Small intestine (tissue), 7 donors: ENCODE measurements at regions not wholly inside any gene's neighbourhood (a gene's known extent, or its start where the extent isn't known, plus 50 kb on each side); places are given as distances from the start of the nearest gene placed in this dataset.

Experiments used
- DNase-seq, 2 donors: peaks; one replicate each; pipeline versions ENCODE4 v3.0.0 to v3.0.0-alpha.2; 2013
- FAIRE-seq: peaks from 2 replicates; lab custom pipeline; 2012; peaks lifted over from hg19 to GRCh38; lab: Jason Lieb, UNC
- H3K27ac ChIP-seq, 3 donors: one replicate each; pipeline ENCODE4 v1.5.1; 2013; ENCODE audit warnings: low read length in 2 of 3, mild to moderate bottlenecking in 2 of 3, control low read depth in 1 of 3, inconsistent platforms in 1 of 3, low read depth in 1 of 3, moderate library complexity in 1 of 3
- H3K27me3 ChIP-seq, 3 donors: one replicate each; pipeline ENCODE4 v1.6.1; 2013; ENCODE audit warnings: low read length in 3 of 3, inconsistent platforms in 1 of 3; ENCODE audit not compliant: control insufficient read depth in 3 of 3, insufficient read depth in 3 of 3
- H3K36me3 ChIP-seq, 3 donors: one replicate each; pipeline ENCODE4 v1.6.1; 2013; ENCODE audit warnings: low read length in 3 of 3, inconsistent platforms in 1 of 3, low read depth in 1 of 3, mild to moderate bottlenecking in 1 of 3, moderate library complexity in 1 of 3; ENCODE audit not compliant: control insufficient read depth in 3 of 3, insufficient read depth in 2 of 3
- H3K4me1 ChIP-seq, 3 donors: one replicate each; pipeline ENCODE4 v1.6.1; 2013; ENCODE audit warnings: low read length in 2 of 3, inconsistent platforms in 1 of 3, low read depth in 1 of 3, mild to moderate bottlenecking in 1 of 3, moderate library complexity in 1 of 3; ENCODE audit not compliant: control insufficient read depth in 3 of 3, insufficient read depth in 2 of 3
- H3K4me3 ChIP-seq, 3 donors: one replicate each; pipeline ENCODE4 v1.5.1; 2013; ENCODE audit warnings: low read length in 3 of 3, control low read depth in 1 of 3, inconsistent platforms in 1 of 3, low read depth in 1 of 3, mild to moderate bottlenecking in 1 of 3, moderate library complexity in 1 of 3
- H3K9me3 ChIP-seq, 2 donors: one replicate each; pipeline ENCODE4 v1.6.1; 2013; ENCODE audit warnings: low read depth in 1 of 2, low read length in 1 of 2; ENCODE audit not compliant: control insufficient read depth in 2 of 2, insufficient read depth in 1 of 2
- WGBS, 3 donors: extraction: QIAGEN DNeasy Blood & Tissue Kit; methylation state at CpG; one replicate each; pipeline ENCODE4 v1.1.7; 2013; 5-methylcytosine and 5-hydroxymethylcytosine counted together
- donor health status: healthy with polysubstance abuse.
- donor health status: control.
- donor health status: control.
- donor health status: Bipolar disorder and iron deficiency.
- donor health status: healthy.

DNA sequence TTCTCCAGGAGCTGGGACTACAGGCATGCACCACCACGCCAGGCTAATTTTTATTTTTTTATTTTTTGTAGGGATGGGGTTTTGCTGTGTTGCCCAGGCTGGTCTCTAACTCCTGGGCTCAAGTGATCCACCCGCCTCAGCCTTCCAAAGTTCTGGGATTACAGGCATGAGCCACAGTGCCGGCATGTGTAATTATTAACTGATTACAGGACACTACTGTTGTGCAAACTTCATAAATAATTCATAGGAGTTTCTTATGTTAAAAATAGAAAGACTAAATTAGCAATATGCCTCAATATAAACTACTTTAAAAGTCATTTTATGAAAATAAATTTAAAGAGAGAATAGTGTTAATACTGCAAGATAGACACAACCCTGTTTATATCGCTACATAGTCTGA, 221.9 kb downstream of the SNCA start:
- H3K36me3 ChIP-seq = no peaks in the 10 kb centered on the region
- FAIRE-seq (no peak), DNase-seq (peak in 1 of 2 donors; percentile 10)
- no peak overlapping the region for H3K4me3 ChIP-seq
- no peaks in the 10 kb centered on the region for H3K4me1 ChIP-seq
- no peaks in the 10 kb centered on the region for H3K9me3 ChIP-seq
- 49 to 72% (median 63%) methylated on average over 4 of the region's 4 CpGs for WGBS, 3 donors
- H3K27me3 ChIP-seq = no peaks in the 10 kb centered on the region
- H3K27ac ChIP-seq = no peak overlapping the region

DNA sequence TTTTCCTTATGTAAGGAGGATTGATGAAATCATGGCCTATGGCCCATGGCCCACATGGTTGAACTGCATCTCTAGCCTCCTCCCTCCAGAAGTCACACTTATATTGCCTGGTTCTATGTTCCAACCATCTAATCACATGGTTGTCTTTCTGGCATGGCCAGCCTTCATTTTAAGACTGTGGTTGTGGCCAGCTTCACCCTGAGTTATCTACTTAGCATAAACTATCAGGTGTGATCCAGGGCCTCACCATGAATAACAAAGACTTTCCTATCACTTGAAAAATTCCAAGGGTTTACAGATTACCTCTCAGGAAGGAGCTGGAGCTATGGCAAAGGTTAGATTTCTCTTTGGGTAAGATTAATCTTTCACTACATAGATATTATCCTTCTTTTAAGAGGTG, 222.8 kb downstream of the SNCA start:
- no peaks in the 10 kb centered on the region for H3K4me1 ChIP-seq
- no peaks in the 10 kb centered on the region for H3K36me3 ChIP-seq
- H3K27me3 ChIP-seq = no peaks in the 10 kb centered on the region
- FAIRE-seq = no peak
- no peak for DNase-seq
- H3K4me3 ChIP-seq = no peak overlapping the region
- no peaks in the 10 kb centered on the region for H3K9me3 ChIP-seq
- H3K27ac ChIP-seq = no peak overlapping the region

DNA sequence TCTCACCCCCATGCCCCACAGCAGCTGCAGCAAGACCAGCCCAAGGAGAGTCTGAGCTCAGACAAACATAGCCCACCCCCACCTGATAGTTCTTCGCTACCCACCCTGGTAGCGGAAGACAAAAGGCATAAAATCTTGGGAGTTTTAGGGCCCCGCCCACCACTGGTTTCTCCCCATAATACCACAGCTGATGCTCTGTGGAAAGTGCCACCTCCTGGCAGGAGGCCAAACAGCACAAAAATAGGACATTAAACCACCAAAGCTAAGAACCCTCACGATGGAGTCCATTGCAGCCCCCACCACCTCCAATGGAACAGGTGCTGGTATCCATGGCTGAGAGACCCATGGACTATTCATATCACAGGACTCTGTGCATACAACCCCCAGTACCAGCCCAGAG, 226.7 kb downstream of the SNCA start:
- DNase-seq (no peak), FAIRE-seq (no peak)
- Histone ChIP-seq H3K27me3 (no peaks in the 10 kb centered on the region), H3K4me3 (no peak overlapping the region), H3K27ac (no peak overlapping the region), H3K9me3 (no peaks in the 10 kb centered on the region), H3K36me3 (no peaks in the 10 kb centered on the region), H3K4me1 (no peaks in the 10 kb centered on the region)
- 84 to 91% (median 87%) methylated on average over 4 of the region's 4 CpGs for WGBS, 3 donors

DNA sequence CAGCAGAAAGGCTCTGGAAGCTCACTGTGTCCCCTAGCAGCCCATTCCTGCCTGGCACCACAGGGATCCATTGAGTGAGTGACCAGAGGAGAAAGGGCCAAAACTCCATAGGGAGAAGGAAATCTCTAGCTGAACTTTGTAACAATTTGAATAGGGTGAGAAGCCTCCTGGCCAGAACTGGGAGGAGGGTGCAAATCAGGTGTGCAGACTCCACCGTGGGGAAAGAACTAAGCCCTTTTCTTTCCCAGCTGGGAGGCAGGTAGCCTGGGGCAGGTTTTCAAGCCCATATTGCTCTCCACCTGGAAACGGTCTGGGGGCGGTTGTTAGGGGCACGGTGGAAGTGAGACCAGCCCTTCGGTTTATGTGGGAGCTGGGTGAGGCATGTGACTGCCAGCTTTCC, 227.2 kb downstream of the SNCA start:
- no peak overlapping the region for H3K4me3 ChIP-seq
- no peak overlapping the region for H3K27ac ChIP-seq
- no peaks in the 10 kb centered on the region for H3K27me3 ChIP-seq
- no peaks in the 10 kb centered on the region for H3K9me3 ChIP-seq
- H3K4me1 ChIP-seq = no peaks in the 10 kb centered on the region
- no peaks in the 10 kb centered on the region for H3K36me3 ChIP-seq
- WGBS, 3 donors = 68 to 79% (median 74%) methylated on average over 5 of the region's 5 CpGs
- FAIRE-seq (no peak), DNase-seq (no peak)

DNA sequence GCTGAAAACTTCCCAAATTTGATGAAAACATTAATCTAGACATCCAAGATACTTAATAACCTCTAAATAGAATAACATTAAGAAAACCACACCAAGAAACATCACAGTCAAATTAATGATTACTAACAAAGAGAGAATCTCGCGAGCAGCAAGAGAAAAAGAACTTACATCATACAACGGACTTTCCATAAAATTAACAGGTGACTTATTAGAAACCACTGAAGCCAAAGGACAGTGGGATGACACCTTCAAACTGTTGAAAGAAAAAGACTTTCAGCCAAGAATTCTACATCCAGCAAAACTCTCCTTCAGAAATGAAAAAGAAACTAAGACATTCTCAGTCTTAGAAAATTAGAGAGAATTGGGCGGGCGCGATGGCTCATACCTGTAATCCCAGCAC, 232.0 kb downstream of the SNCA start:
- Histone ChIP-seq H3K4me1 (no peaks in the 10 kb centered on the region), H3K4me3 (no peak overlapping the region), H3K9me3 (no peaks in the 10 kb centered on the region), H3K27ac (no peak overlapping the region), H3K27me3 (no peaks in the 10 kb centered on the region), H3K36me3 (no peaks in the 10 kb centered on the region)
- DNase-seq (no peak), FAIRE-seq (no peak)
- WGBS, 3 donors = 94 to 95% (median 95%) methylated on average over 6 of the region's 6 CpGs

DNA sequence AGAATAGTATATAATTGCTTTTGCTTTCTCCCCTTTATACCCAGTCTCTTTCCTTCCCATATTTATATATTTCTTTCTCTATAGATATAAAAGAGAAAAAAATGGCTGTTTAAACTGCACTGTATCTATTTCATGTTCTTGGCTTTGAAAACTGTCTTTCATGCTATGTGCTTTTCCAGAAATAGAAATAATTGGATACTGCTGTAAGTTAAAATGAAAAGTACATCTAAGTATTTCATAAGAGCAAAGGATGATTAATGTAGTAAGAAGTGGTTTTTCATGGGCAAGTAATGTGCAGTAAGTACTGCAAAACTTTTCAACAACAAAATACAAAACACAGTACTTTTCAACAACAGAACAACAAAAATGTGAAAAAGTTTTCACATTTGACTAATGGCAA, 237.9 kb downstream of the SNCA start:
- DNase-seq = no peak
- H3K27me3 ChIP-seq = no peaks in the 10 kb centered on the region
- no peak overlapping the region for H3K27ac ChIP-seq
- FAIRE-seq = no peak
- H3K9me3 ChIP-seq = no peaks in the 10 kb centered on the region
- no peaks in the 10 kb centered on the region for H3K36me3 ChIP-seq
- H3K4me1 ChIP-seq = no peaks in the 10 kb centered on the region
- H3K4me3 ChIP-seq = no peak overlapping the region

DNA sequence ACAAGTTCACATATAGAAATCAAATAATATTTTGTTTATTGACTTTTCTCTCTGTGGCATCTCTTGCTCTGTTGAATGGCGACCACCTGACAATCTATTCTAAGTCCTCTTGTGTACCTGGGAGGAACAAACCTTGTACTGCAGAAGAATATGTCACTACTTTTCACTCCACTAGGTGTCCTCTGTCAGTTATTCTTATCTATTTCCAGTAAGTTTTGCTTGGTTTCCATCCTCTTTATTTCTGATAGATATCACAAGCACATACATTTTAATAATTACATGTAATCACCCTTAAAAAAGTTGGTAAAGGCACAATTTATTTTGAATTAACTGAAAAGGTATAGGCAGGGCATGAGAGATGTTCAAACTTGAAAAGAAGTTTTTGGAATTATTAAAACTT, 238.4 kb downstream of the SNCA start:
- DNase-seq = peak; percentile 15 to 17
- WGBS, 3 donors = 78 to 85% (median 80%) methylated on average over 1 of the region's 1 CpG
- Histone ChIP-seq H3K9me3 (no peaks in the 10 kb centered on the region), H3K4me3 (no peak overlapping the region), H3K4me1 (no peaks in the 10 kb centered on the region), H3K36me3 (no peaks in the 10 kb centered on the region), H3K27me3 (no peaks in the 10 kb centered on the region), H3K27ac (no peak overlapping the region)
- no peak for FAIRE-seq

DNA sequence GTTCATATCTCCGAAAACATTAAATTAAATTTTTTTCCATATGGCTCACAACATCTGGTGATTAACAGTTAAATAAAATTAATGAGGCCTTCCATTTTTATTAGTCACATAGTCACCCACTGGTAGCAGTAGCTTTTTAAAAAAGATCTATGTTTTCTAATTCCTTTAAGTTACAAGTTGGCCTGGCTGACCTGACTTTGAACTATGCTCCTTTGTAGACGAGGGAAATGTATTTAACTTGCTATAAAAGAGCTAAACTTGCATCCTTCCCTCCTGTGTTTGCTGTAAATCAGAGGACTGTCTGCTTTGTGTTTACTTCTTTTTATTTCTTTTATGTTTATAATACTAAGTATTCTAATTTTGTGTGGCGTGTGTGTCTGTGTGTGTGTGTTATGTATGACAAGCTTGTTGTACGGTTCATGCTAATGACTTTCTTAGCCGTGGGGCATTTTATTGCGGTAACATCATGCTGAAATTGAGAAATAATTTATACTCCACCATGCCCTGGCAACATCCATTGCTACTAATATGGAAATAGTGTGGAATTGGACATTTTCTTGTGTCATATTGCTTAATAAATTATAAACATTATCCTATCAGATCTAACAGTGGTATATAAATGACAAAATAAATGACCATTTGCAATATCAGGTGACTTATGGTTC, 241.7 kb downstream of the SNCA start:
- FAIRE-seq (no peak), DNase-seq (no peak)
- Histone ChIP-seq H3K4me3 (no peak overlapping the region), H3K9me3 (no peaks in the 10 kb centered on the region), H3K27ac (no peak overlapping the region), H3K27me3 (no peaks in the 10 kb centered on the region), H3K36me3 (no peaks in the 10 kb centered on the region), H3K4me1 (no peaks in the 10 kb centered on the region)
- WGBS, 3 donors = 73 to 91% (median 89%) methylated on average over 6 of the region's 6 CpGs

DNA sequence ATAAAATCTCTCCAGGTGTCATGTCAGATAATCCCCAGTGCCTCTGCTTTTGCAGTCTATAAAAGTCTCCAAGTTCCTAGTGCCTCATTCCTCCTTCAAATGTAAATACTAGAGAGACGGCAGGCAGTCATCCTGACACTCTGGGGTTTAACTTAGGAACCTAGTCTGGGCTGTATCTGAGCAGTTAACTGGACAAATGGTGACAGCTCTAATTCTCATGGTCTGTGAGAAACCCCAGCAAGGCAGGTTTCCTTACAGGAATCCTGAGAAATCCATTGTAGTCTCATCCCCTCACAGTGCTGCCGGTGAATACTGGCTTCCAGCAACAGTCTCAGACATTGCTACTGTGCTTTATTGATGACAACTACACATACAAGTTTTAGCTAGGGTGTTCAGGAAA, 246.8 kb downstream of the SNCA start:
- Histone ChIP-seq H3K27me3 (no peaks in the 10 kb centered on the region), H3K36me3 (no peaks in the 10 kb centered on the region), H3K9me3 (no peaks in the 10 kb centered on the region), H3K27ac (no peak overlapping the region), H3K4me3 (no peak overlapping the region), H3K4me1 (no peaks in the 10 kb centered on the region)
- DNase-seq (no peak), FAIRE-seq (no peak)
- 61 to 94% (median 70%) methylated on average over 2 of the region's 2 CpGs for WGBS, 3 donors
